Ascending aorta (tissue), 2 donors: ENCODE measurements at regions not wholly inside any gene's neighbourhood (a gene's known extent, or its start where the extent isn't known, plus 50 kb on each side); places are given as distances from the start of the nearest gene placed in this dataset.

Experiments used
- DNase-seq, 2 donors: peaks; one replicate each; pipeline ENCODE4 v3.0.0-alpha.2; 2019; ENCODE audit warnings: low spot score in 2 of 2
- H3K27ac ChIP-seq, 2 donors: fragments of 200-600 bp; sonication (generic); one replicate each; pipeline ENCODE4 v1.5.1; 2016 to 2017; ENCODE audit warnings: mild to moderate bottlenecking in 1 of 2
- H3K27me3 ChIP-seq: fragments of 200-600 bp; sonication (generic); one replicate; pipeline ENCODE4 v1.5.1; 2017
- H3K36me3 ChIP-seq, 2 donors: fragments of 200-600 bp; sonication (generic); one replicate each; pipeline ENCODE4 v1.5.1; 2016
- H3K4me1 ChIP-seq, 2 donors: fragments of 200-600 bp; sonication (generic); one replicate each; pipeline ENCODE4 v1.5.1; 2016 to 2017; ENCODE audit warnings: mild to moderate bottlenecking in 1 of 2
- H3K4me3 ChIP-seq, 2 donors: fragments of 200-600 bp; sonication (generic); one replicate each; pipeline ENCODE4 v1.5.1; 2016 to 2017; ENCODE audit warnings: mild to moderate bottlenecking in 1 of 2
- H3K9me3 ChIP-seq, 2 donors: fragments of 200-600 bp; sonication (generic); one replicate each; pipeline ENCODE4 v1.5.1; 2016
- intact Hi-C: fragments of 100-400 bp; cut with DNase I; formaldehyde crosslinking; loops from one replicate; pipeline ENCODE4 v1.15.1; 2023
- TF ChIP-seq, protein P1 (sequence below), 3 experiments: fragments of 200-600 bp in 2 of 3; fragments of 450-650 bp in 1 of 3; sonication (generic) in 2 of 3; IDR thresholded peaks; one replicate each; pipeline ENCODE4 v1.5.1; 2016 to 2019; ENCODE audit warnings: antibody characterized with exemption in 3 of 3, mild to moderate bottlenecking in 1 of 3, moderate library complexity in 1 of 3

DNA sequence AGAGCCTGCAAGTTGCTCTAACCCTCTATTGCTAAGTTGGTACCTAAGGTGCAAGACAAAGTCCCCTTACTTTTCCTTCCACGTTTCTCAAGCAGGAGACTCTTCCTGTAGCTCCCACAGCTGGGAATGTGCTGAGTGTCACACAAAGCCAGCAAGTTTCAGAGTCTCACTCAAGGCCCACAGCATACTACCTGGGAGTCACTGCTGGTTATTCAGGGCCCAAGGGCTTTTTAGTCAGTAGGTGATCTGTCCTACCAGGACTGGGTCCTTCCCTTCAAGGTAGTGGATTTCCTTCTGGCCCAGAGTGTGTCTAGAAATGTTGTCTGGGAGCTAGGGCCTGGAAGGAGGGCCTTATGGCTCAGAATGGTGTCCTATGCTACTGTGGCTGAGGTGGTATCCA, 261.9 kb upstream of the CITED2 start:
- TF ChIP-seq, protein P1, sequence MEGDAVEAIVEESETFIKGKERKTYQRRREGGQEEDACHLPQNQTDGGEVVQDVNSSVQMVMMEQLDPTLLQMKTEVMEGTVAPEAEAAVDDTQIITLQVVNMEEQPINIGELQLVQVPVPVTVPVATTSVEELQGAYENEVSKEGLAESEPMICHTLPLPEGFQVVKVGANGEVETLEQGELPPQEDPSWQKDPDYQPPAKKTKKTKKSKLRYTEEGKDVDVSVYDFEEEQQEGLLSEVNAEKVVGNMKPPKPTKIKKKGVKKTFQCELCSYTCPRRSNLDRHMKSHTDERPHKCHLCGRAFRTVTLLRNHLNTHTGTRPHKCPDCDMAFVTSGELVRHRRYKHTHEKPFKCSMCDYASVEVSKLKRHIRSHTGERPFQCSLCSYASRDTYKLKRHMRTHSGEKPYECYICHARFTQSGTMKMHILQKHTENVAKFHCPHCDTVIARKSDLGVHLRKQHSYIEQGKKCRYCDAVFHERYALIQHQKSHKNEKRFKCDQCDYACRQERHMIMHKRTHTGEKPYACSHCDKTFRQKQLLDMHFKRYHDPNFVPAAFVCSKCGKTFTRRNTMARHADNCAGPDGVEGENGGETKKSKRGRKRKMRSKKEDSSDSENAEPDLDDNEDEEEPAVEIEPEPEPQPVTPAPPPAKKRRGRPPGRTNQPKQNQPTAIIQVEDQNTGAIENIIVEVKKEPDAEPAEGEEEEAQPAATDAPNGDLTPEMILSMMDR (IDR thresholded peaks at IDR 0.05): no peak
- no peaks in the 10 kb centered on the region for H3K36me3 ChIP-seq
- no peaks in the 10 kb centered on the region for H3K9me3 ChIP-seq
- intact Hi-C loops: no loop called here
- no peak for DNase-seq
- H3K27ac ChIP-seq: no peak overlapping the region
- H3K27me3 ChIP-seq: no peaks in the 10 kb centered on the region
- no peak overlapping the region for H3K4me3 ChIP-seq
- no peaks in the 10 kb centered on the region for H3K4me1 ChIP-seq

DNA sequence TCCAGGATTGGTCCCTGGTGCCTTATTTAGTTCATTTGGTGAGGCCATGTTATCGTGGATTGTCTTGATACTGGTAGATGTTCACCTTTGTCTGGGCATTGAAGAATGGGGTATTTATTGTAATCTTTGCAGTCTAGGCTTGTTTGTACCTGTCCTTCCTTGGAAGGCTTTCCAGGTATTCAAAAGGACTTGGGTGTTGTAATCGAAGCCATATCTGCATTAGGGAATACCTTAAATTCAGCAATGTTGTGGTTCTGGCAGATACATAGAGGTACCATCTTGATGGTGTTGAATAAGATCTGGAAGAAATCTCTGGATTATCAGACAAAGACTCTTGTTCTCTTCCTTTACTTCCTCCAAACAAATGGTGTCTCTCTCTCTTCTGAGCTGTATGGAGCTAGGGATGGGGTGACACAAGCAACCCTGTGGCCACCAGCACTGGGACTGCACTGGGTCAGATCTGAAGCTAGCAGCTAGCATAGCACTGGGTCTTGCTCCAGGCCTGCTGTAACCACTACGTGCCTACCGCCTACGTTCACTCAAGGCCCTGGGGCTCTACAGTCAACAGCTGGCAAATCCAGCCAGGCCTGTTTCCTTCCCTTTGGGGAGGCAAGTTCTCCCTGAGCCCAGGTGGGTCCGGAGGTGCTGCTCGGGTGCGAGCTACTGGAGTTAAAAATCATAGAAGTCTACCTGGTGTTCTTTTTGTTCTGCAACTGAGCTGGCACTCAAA, 261.1 kb upstream of the CITED2 start:
- TF ChIP-seq, protein P1 (IDR thresholded peaks at IDR 0.05): no peak
- Histone ChIP-seq H3K4me3 (no peak overlapping the region), H3K9me3 (no peaks in the 10 kb centered on the region), H3K36me3 (no peaks in the 10 kb centered on the region), H3K4me1 (no peaks in the 10 kb centered on the region), H3K27ac (no peak overlapping the region), H3K27me3 (no peaks in the 10 kb centered on the region)
- DNase-seq: no peak
- intact Hi-C loops: no loop called here

- TF ChIP-seq, protein P1 (IDR thresholded peaks at IDR 0.05): no peak
- DNase-seq: no peak
- H3K27ac ChIP-seq: no peak overlapping the region
- H3K9me3 ChIP-seq: no peaks in the 10 kb centered on the region
- H3K4me1 ChIP-seq: no peaks in the 10 kb centered on the region
- no peaks in the 10 kb centered on the region for H3K36me3 ChIP-seq
- intact Hi-C loops: no loop called here
- H3K27me3 ChIP-seq: no peaks in the 10 kb centered on the region
- no peak overlapping the region for H3K4me3 ChIP-seq
Measured at GRCh38 chr6:139632840-139633239, 258.4 kb upstream of the CITED2 start.

- no peak overlapping the region for H3K27ac ChIP-seq
- no peak overlapping the region for H3K4me3 ChIP-seq
- H3K27me3 ChIP-seq: no peaks in the 10 kb centered on the region
- intact Hi-C loops: no loop called here
- H3K36me3 ChIP-seq: no peaks in the 10 kb centered on the region
- no peaks in the 10 kb centered on the region for H3K4me1 ChIP-seq
- DNase-seq: no peak
- no peaks in the 10 kb centered on the region for H3K9me3 ChIP-seq
- TF ChIP-seq, protein P1 (IDR thresholded peaks at IDR 0.05): no peak
Measured at GRCh38 chr6:139628270-139628669, 253.8 kb upstream of the CITED2 start.

DNA sequence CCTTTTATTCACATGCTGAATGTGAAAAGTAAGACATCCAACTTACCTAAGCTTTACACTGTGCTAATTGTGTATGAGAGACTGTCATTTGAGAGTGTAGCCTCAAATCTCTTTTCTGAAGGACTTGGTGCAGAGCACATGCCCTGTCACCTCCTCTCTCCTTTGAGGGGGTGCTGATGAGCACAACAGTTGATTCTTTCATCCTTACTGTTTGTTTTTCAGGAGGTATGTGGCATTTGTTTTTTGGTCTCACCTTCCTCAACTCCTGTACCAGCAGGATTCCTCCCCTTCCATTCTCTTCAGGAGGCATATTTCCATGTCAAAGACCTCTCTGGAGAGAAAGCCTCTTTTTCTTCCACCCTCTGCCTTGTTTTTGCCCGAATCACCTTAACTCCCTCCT, 252.6 kb upstream of the CITED2 start:
- DNase-seq: no peak
- H3K4me1 ChIP-seq: no peaks in the 10 kb centered on the region
- intact Hi-C loops: no loop called here

More for the DNA sequence above, 252.6 kb upstream of the CITED2 start:
- no peaks in the 10 kb centered on the region for H3K9me3 ChIP-seq
- H3K36me3 ChIP-seq: no peaks in the 10 kb centered on the region
- H3K27ac ChIP-seq: no peak overlapping the region
- TF ChIP-seq, protein P1 (IDR thresholded peaks at IDR 0.05): no peak
- H3K4me3 ChIP-seq: no peak overlapping the region
- no peaks in the 10 kb centered on the region for H3K27me3 ChIP-seq
